ENCODE measurements at regions not wholly inside any gene's neighbourhood (a gene's known extent, or its start where the extent isn't known, plus 50 kb on each side); places are given as distances from the start of the nearest gene placed in this dataset.

DNA sequence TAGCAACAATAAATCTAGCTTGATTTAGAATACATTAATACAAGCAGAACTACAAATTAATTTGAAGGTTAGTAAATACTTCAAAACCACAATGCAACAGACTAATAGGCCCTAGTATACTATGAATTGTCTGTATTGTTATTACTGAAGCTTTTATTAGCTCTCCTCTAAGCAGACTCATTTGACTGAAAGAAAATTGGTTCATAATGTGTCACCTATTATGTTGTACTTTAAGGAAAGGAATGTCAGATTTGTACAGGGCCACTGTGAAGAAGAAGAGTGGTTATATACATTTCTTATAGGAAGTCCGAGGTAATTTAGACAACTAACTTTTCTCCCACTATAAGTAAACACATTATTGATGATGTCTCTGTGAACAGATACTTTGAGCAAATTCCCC lies 954.5 kb downstream of the ZPLD1 start:
- TF ChIP-seq, protein P1, sequence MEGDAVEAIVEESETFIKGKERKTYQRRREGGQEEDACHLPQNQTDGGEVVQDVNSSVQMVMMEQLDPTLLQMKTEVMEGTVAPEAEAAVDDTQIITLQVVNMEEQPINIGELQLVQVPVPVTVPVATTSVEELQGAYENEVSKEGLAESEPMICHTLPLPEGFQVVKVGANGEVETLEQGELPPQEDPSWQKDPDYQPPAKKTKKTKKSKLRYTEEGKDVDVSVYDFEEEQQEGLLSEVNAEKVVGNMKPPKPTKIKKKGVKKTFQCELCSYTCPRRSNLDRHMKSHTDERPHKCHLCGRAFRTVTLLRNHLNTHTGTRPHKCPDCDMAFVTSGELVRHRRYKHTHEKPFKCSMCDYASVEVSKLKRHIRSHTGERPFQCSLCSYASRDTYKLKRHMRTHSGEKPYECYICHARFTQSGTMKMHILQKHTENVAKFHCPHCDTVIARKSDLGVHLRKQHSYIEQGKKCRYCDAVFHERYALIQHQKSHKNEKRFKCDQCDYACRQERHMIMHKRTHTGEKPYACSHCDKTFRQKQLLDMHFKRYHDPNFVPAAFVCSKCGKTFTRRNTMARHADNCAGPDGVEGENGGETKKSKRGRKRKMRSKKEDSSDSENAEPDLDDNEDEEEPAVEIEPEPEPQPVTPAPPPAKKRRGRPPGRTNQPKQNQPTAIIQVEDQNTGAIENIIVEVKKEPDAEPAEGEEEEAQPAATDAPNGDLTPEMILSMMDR (IDR thresholded peaks at IDR 0.05), result no peak
- TF ChIP-seq POLR2A (IDR thresholded peaks at IDR 0.05), result no peak
